H1 (cell line): ENCODE measurements at regions not wholly inside any gene's neighbourhood (a gene's known extent, or its start where the extent isn't known, plus 50 kb on each side); places are given as distances from the start of the nearest gene placed in this dataset.

ENCODE experiments used
- CTCF ChIA-PET: fragments of 300-600 bp; sonication (Branson Sonifier 250); formaldehyde crosslinking; loops from one replicate; lab custom pipeline; 2021; ENCODE audit not compliant: partially characterized antibody; lab: Charles Lee
- POLR2A ChIA-PET: fragments of 300-600 bp; sonication (Branson Sonifier 250); formaldehyde crosslinking; loops from one replicate; lab custom pipeline; 2021; ENCODE audit warnings: inconsistent platforms; ENCODE audit not compliant: partially characterized antibody; lab: Charles Lee
- DNase-seq, 2 experiments: peaks; one replicate each; pipeline versions ENCODE4 v3.0.0 to v3.0.0-alpha.2; 2010 to 2022; ENCODE audit warnings: low spot score in 2 of 2, low read depth in 1 of 2, mixed read lengths in 1 of 2
- FAIRE-seq: peaks from 2 replicates; lab custom pipeline; 2011; peaks lifted over from hg19 to GRCh38; lab: Jason Lieb, UNC
- H2AFZ ChIP-seq: 2 replicates; pipeline ENCODE4 v1.8.1; 2012; ENCODE audit warnings: low read length, inconsistent platforms
- H2AK5ac ChIP-seq: 2 replicates; pipeline ENCODE4 v1.6.1; 2013; ENCODE audit warnings: low read depth, low read length
- H2BK120ac ChIP-seq: replicated peaks from 2 replicates; pipeline ENCODE3; 2013; ENCODE audit warnings: low read depth, low read length, inconsistent platforms
- H2BK12ac ChIP-seq: 2 replicates; pipeline ENCODE4 v1.6.1; 2013; ENCODE audit warnings: low read depth, low read length
- H2BK15ac ChIP-seq: 2 replicates; pipeline ENCODE4 v1.6.1; 2013; ENCODE audit warnings: low read length
- H2BK20ac ChIP-seq: 2 replicates; pipeline ENCODE4 v1.6.1; 2013; ENCODE audit warnings: low read length
- H2BK5ac ChIP-seq: 2 replicates; pipeline ENCODE4 v1.6.1; 2013; ENCODE audit warnings: low read depth, low read length
- H3K14ac ChIP-seq: 2 replicates; pipeline ENCODE4 v1.6.1; 2013; ENCODE audit warnings: inconsistent platforms; ENCODE audit not compliant: insufficient read length
- H3K18ac ChIP-seq: 2 replicates; pipeline ENCODE4 v1.6.1; 2013; ENCODE audit warnings: low read length; ENCODE audit errors: extremely low read depth
- H3K23ac ChIP-seq: 2 replicates; pipeline ENCODE4 v1.6.1; 2013; ENCODE audit warnings: inconsistent platforms; ENCODE audit not compliant: insufficient read length
- H3K23me2 ChIP-seq: 2 replicates; pipeline ENCODE4 v1.6.1; 2013; ENCODE audit warnings: low read depth, low read length
- H3K27ac ChIP-seq: 2 replicates; pipeline ENCODE4 v1.6.1; 2011; ENCODE audit warnings: low read depth, low read length, inconsistent platforms
- H3K27me3 ChIP-seq, 4 experiments: replicated peaks in 1 of 4; 1 replicate in 1 of 4; 2 replicates in 3 of 4; pipeline versions ENCODE4 v1.6.1 to v1.8.1; 2011 to 2013; ENCODE audit warnings: low read length in 3 of 4, mild to moderate bottlenecking in 3 of 4, inconsistent platforms in 2 of 4, mixed read lengths in 2 of 4, moderate library complexity in 1 of 4; ENCODE audit not compliant: control insufficient read depth in 3 of 4, insufficient read depth in 3 of 4; ENCODE audit errors: extremely low read depth in 1 of 4
- H3K36me3 ChIP-seq, 4 experiments: 2 replicates each; pipeline versions ENCODE4 v1.6.1 to v1.8.1; 2011 to 2013; ENCODE audit warnings: mild to moderate bottlenecking in 4 of 4, low read length in 3 of 4, moderate library complexity in 2 of 4, control low read depth in 1 of 4, inconsistent platforms in 1 of 4; ENCODE audit not compliant: insufficient read depth in 4 of 4, control insufficient read depth in 2 of 4
- H3K4ac ChIP-seq: replicated peaks from 2 replicates; pipeline ENCODE3; 2013; ENCODE audit warnings: low read length, low read depth, mixed read lengths, inconsistent platforms; ENCODE audit not compliant: insufficient read length
- H3K4me1 ChIP-seq, 4 experiments: replicated peaks in 1 of 4; 1 replicate in 1 of 4; 2 replicates in 3 of 4; pipeline versions ENCODE4 v1.6.1 to v1.8.1; 2011 to 2013; ENCODE audit warnings: low read length in 3 of 4, inconsistent platforms in 2 of 4, mixed read lengths in 1 of 4; ENCODE audit not compliant: insufficient read depth in 4 of 4, control insufficient read depth in 3 of 4
- H3K4me2 ChIP-seq, 2 experiments: 2 replicates each; pipeline versions ENCODE4 v1.6.1 to v1.8.1; 2011 to 2013; ENCODE audit warnings: low read depth in 2 of 2, low read length in 2 of 2, control low read depth in 1 of 2, inconsistent platforms in 1 of 2, mild to moderate bottlenecking in 1 of 2; ENCODE audit not compliant: insufficient read depth in 1 of 2
- H3K4me3 ChIP-seq, 4 experiments: fragments of 200-600, 300-600 bp in 1 of 4; sonication (generic), shearing (Covaris generic), sonication (Bioruptor Twin) in 1 of 4; 2 replicates each; pipeline versions ENCODE4 v1.5.1 to v1.8.1; 2011 to 2016; ENCODE audit warnings: low read length in 4 of 4, low read depth in 3 of 4, control low read depth in 2 of 4, inconsistent platforms in 2 of 4, mild to moderate bottlenecking in 2 of 4, mixed read lengths in 1 of 4, moderate library complexity in 1 of 4; ENCODE audit not compliant: insufficient read depth in 2 of 4; ENCODE audit errors: extremely low read depth in 1 of 4
- H3K56ac ChIP-seq: replicated peaks from 2 replicates; pipeline ENCODE3; 2013; ENCODE audit warnings: low read depth, mild to moderate bottlenecking, mixed read lengths, low read length, inconsistent platforms; ENCODE audit not compliant: insufficient read length
- H3K79me1 ChIP-seq: 2 replicates; pipeline ENCODE4 v1.6.1; 2013; ENCODE audit warnings: low read depth, low read length, control low read depth
- H3K79me2 ChIP-seq, 2 experiments: 2 replicates each; pipeline versions ENCODE4 v1.6.1 to v1.8.1; 2012 to 2013; ENCODE audit warnings: low read length in 2 of 2, mild to moderate bottlenecking in 2 of 2, inconsistent platforms in 1 of 2; ENCODE audit not compliant: insufficient read depth in 2 of 2, control insufficient read depth in 1 of 2
- H3K9ac ChIP-seq, 4 experiments: replicated peaks in 1 of 4; 1 replicate in 1 of 4; 2 replicates in 3 of 4; pipeline versions ENCODE4 v1.6.1 to v1.8.1; 2011 to 2013; ENCODE audit warnings: low read depth in 3 of 4, low read length in 3 of 4, control low read depth in 2 of 4, mild to moderate bottlenecking in 2 of 4, moderate library complexity in 2 of 4, inconsistent platforms in 1 of 4; ENCODE audit errors: extremely low read depth in 1 of 4
- H3K9me3 ChIP-seq, 2 experiments: 2 replicates each; pipeline versions ENCODE4 v1.6.1 to v1.8.1; 2012 to 2013; ENCODE audit warnings: mild to moderate bottlenecking in 2 of 2, moderate library complexity in 2 of 2, control low read depth in 1 of 2, inconsistent platforms in 1 of 2, low read depth in 1 of 2, low read length in 1 of 2, mixed read lengths in 1 of 2; ENCODE audit not compliant: insufficient read depth in 2 of 2
- H4K20me1 ChIP-seq, 2 experiments: replicated peaks in 1 of 2; 2 replicates each; pipeline versions ENCODE3 to v1.8.1; 2011 to 2013; ENCODE audit warnings: inconsistent platforms in 2 of 2, low read length in 2 of 2, mild to moderate bottlenecking in 1 of 2; ENCODE audit not compliant: insufficient read depth in 2 of 2, control insufficient read depth in 1 of 2
- H4K5ac ChIP-seq: 2 replicates; pipeline ENCODE4 v1.6.1; 2013; ENCODE audit warnings: low read length, low read depth, mixed read lengths, inconsistent platforms; ENCODE audit not compliant: insufficient read length
- H4K8ac ChIP-seq: 2 replicates; pipeline ENCODE4 v1.8.0; 2013; ENCODE audit warnings: mild to moderate bottlenecking, moderate library complexity, low read length, inconsistent platforms; ENCODE audit not compliant: insufficient read depth; ENCODE audit errors: extremely low read depth
- H4K91ac ChIP-seq: replicated peaks from 2 replicates; pipeline ENCODE3; 2013; ENCODE audit warnings: low read length, mixed read lengths, inconsistent platforms; ENCODE audit not compliant: insufficient read length
- ASH2L ChIP-seq: fragments of 200-600, 300-600 bp; sonication (generic); IDR thresholded peaks from one replicate; pipeline ENCODE4 v1.7.1; 2017; ENCODE audit warnings: low read length
- BRCA1 ChIP-seq: IDR thresholded peaks from 2 replicates; pipeline ENCODE4 v1.6.1; 2012; ENCODE audit warnings: low read depth, low read length, improper control_type of control experiment
- CBX8 ChIP-seq: fragments of 300-800, 300-1000 bp; sonication (generic); IDR thresholded peaks from 2 replicates; pipeline ENCODE4 v1.7.1; 2016; ENCODE audit warnings: low read depth, low read length, borderline replicate concordance
- CTBP2 ChIP-seq: IDR thresholded peaks from 2 replicates; pipeline ENCODE4 v1.7.0; 2011; ENCODE audit warnings: borderline replicate concordance, mild to moderate bottlenecking, moderate library complexity, mixed read lengths, low read length; ENCODE audit not compliant: insufficient read depth, insufficient read length
- MAFK ChIP-seq: IDR thresholded peaks from 2 replicates; pipeline ENCODE4 v1.6.1; 2012; ENCODE audit warnings: low read depth, mild to moderate bottlenecking, improper control_type of control experiment, low read length
- RFX5 ChIP-seq: IDR thresholded peaks from 2 replicates; pipeline ENCODE4 v1.6.1; 2011; ENCODE audit warnings: low read depth, low read length, improper control_type of control experiment, borderline replicate concordance
- TAF1 ChIP-seq: IDR thresholded peaks from 2 replicates; pipeline ENCODE4 v1.6.1; 2011; ENCODE audit warnings: mild to moderate bottlenecking, low read depth, low read length
- TCF12 ChIP-seq: IDR thresholded peaks from 2 replicates; pipeline ENCODE4 v1.6.1; 2011; ENCODE audit warnings: low read depth, mild to moderate bottlenecking, low read length
- YY1 ChIP-seq: IDR thresholded peaks from 2 replicates; pipeline ENCODE4 v1.6.1; 2011; ENCODE audit warnings: low read depth, mild to moderate bottlenecking, low read length
- ZNF274 ChIP-seq: IDR thresholded peaks from 2 replicates; pipeline ENCODE4 v1.7.0; 2012; ENCODE audit warnings: low read length, borderline replicate concordance; ENCODE audit errors: extremely low read depth
- WGBS, 2 experiments: shearing (Covaris generic) in 1 of 2; methylation state at CpG; one replicate each; pipeline versions ENCODE4 v1.1.6 to v1.1.7; 2013 to 2015; ENCODE audit warnings: low lambda C conversion rate in 2 of 2, mixed read lengths in 2 of 2, inconsistent platforms in 1 of 2, low coverage in 1 of 2, missing lambda C conversion rate in 1 of 2; ENCODE audit not compliant: insufficient replicate concordance in 2 of 2, insufficient coverage in 1 of 2, insufficient read length in 1 of 2; ENCODE audit errors: extremely low coverage in 1 of 2, missing lambda C conversion rate in 1 of 2; 5-methylcytosine and 5-hydroxymethylcytosine counted together
- TF ChIP-seq, protein P1 (sequence below): IDR thresholded peaks from 2 replicates; pipeline ENCODE4 v1.6.1; 2011; ENCODE audit warnings: low read length, improper control_type of control experiment

DNA sequence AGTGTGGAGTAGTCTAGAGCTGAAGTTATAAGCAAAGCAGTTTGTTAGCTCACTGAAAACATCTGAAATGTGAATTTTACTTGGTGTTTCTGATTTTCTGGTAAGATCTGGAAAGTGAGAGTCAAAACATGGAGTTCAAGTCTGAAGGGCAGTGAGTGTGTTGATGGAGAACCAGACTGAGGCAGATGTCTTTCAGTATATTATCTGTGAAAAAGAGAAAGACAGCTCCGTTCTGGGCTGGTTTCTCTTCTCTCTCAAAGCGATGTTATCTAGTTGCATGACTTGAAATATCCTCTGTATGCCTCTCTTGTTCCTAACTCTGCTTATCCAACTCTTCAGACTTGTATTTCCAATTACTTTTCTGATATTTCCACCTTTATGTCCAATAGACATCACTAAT lies 381.9 kb upstream of the RGS6 start:
- H4K91ac ChIP-seq, result no peak overlapping the region
- H3K27me3 ChIP-seq, result no peaks in the 10 kb centered on the region
- no peak overlapping the region for H3K14ac ChIP-seq
- no peak overlapping the region for H2BK20ac ChIP-seq
- POLR2A ChIA-PET, result no interaction called here
- CTCF ChIA-PET, result interaction anchor here (0.6 to 1.9 kb wide), 6 partner anchors 10 to 170 kb away, joined by 3 to 9 read pairs (median 4); no protein-coding TSS in a partner anchor
- no peak overlapping the region for H4K5ac ChIP-seq
- 89% methylated on average over 2 of the region's 2 CpGs; no CpG with 5 or more reads in 1 of the 2 experiments for WGBS, 2 experiments
- H3K4me3 ChIP-seq, result no peak overlapping the region
- no peak overlapping the region for H3K4ac ChIP-seq
- no peak overlapping the region for H3K9ac ChIP-seq
- H2BK15ac ChIP-seq, result no peak overlapping the region
- H3K56ac ChIP-seq, result no peak overlapping the region
- no peak overlapping the region for H4K8ac ChIP-seq
- H3K18ac ChIP-seq, result no peak overlapping the region
- H3K9me3 ChIP-seq, result no peaks in the 10 kb centered on the region
- DNase-seq, result no peak
- H2AK5ac ChIP-seq, result no peak overlapping the region
- no peak overlapping the region for H3K4me2 ChIP-seq
- no peaks in the 10 kb centered on the region for H4K20me1 ChIP-seq
- no peak overlapping the region for H2BK120ac ChIP-seq
- H3K79me2 ChIP-seq, result peaks cover 0 to 3% of the 10 kb centered on the region in 2 experiments; a peak in 1 of 4 replicates
- no peaks in the 10 kb centered on the region for H3K36me3 ChIP-seq
- no peak for FAIRE-seq
- no peak overlapping the region for H2BK12ac ChIP-seq
- H2BK5ac ChIP-seq, result no peak overlapping the region
- no peak overlapping the region for H3K27ac ChIP-seq
- no peak overlapping the region for H3K23ac ChIP-seq
- H2AFZ ChIP-seq, result no peak overlapping the region
- H3K23me2 ChIP-seq, result no peaks in the 10 kb centered on the region
- no peaks in the 10 kb centered on the region for H3K79me1 ChIP-seq
- H3K4me1 ChIP-seq, result no peaks in the 10 kb centered on the region
- TF ChIP-seq, protein P1, sequence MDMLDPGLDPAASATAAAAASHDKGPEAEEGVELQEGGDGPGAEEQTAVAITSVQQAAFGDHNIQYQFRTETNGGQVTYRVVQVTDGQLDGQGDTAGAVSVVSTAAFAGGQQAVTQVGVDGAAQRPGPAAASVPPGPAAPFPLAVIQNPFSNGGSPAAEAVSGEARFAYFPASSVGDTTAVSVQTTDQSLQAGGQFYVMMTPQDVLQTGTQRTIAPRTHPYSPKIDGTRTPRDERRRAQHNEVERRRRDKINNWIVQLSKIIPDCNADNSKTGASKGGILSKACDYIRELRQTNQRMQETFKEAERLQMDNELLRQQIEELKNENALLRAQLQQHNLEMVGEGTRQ, result no peak
- no peak for TF ChIP-seq ASH2L
- TF ChIP-seq ZNF274, result no peak
- no peak for TF ChIP-seq CBX8
- no peak for TF ChIP-seq YY1
- no peak for TF ChIP-seq MAFK
- no peak for TF ChIP-seq RFX5
- TF ChIP-seq CTBP2, result no peak
- no peak for TF ChIP-seq TAF1
- no peak for TF ChIP-seq BRCA1
- TF ChIP-seq TCF12, result no peak
